ENCODE measurements at regions not wholly inside any gene's neighbourhood (a gene's known extent, or its start where the extent isn't known, plus 50 kb on each side); places are given as distances from the start of the nearest gene placed in this dataset.

DNA sequence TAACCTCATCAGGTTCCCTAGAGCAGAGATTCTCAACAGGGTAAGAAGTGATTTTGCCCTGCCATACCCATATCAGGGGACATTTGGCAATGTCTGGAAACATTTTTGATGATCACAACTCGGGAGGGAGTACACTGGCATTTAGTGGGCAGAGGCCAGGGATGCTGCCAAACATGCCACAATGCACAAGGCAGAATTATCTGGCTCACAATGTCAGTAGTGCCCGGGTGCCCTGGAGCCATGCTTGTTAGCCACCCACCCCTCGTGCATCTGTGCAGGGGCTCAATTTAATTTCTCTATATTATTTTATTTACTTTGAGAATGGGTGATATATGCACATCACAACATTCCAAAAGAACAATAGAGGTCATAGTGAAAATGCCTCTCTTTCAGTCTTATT is 82.0 kb upstream of the DHX15 start:
- no peaks in the 10 kb centered on the region for H3K36me3 ChIP-seq (ENCODE audit: control insufficient read depth, insufficient read depth, low read length)
- DNase-seq (ENCODE audit: low read depth in 4 of 6, low spot score in 6 of 6) = no peak
- peaks cover 4% of the 10 kb centered on the region for H3K4me1 ChIP-seq (ENCODE audit: control insufficient read depth, insufficient read depth, low read length)
- WGBS (ENCODE audit: insufficient coverage) = 64% methylated on average over 1 of the region's 3 CpGs
- H3K9me3 ChIP-seq (ENCODE audit: control insufficient read depth, insufficient read depth, low read length) = no peaks in the 10 kb centered on the region
- H3K4me3 ChIP-seq (ENCODE audit: low read depth, low read length) = no peak overlapping the region
- no peaks in the 10 kb centered on the region for H3K27me3 ChIP-seq (ENCODE audit: control insufficient read depth, insufficient read depth, low read length)
- no peak overlapping the region for H3K27ac ChIP-seq (ENCODE audit: low read depth, low read length)

GRCh38 chr4:24666816-24667477 is 82.6 kb upstream of the DHX15 start:
- H3K9me3 ChIP-seq (ENCODE audit: control insufficient read depth, insufficient read depth, low read length) = no peaks in the 10 kb centered on the region
- no peak overlapping the region for H3K4me3 ChIP-seq (ENCODE audit: low read depth, low read length)
- no peaks in the 10 kb centered on the region for H3K36me3 ChIP-seq (ENCODE audit: control insufficient read depth, insufficient read depth, low read length)
- H3K27ac ChIP-seq (ENCODE audit: low read depth, low read length) = no peak overlapping the region
- no peak for DNase-seq (ENCODE audit: low read depth in 4 of 6, low spot score in 6 of 6)
- no CpG with 5 or more reads among the region's 5 CpGs for WGBS (ENCODE audit: insufficient coverage)
- H3K27me3 ChIP-seq (ENCODE audit: control insufficient read depth, insufficient read depth, low read length) = no peaks in the 10 kb centered on the region
- H3K4me1 ChIP-seq (ENCODE audit: control insufficient read depth, insufficient read depth, low read length) = peaks cover 4% of the 10 kb centered on the region

- H3K4me3 ChIP-seq (ENCODE audit: low read depth, low read length) = no peak overlapping the region
- no peaks in the 10 kb centered on the region for H3K36me3 ChIP-seq (ENCODE audit: control insufficient read depth, insufficient read depth, low read length)
- peaks cover 4% of the 10 kb centered on the region for H3K4me1 ChIP-seq (ENCODE audit: control insufficient read depth, insufficient read depth, low read length)
- no peaks in the 10 kb centered on the region for H3K27me3 ChIP-seq (ENCODE audit: control insufficient read depth, insufficient read depth, low read length)
- H3K9me3 ChIP-seq (ENCODE audit: control insufficient read depth, insufficient read depth, low read length) = no peaks in the 10 kb centered on the region
- WGBS (ENCODE audit: insufficient coverage) = 98% methylated on average over 5 of the region's 10 CpGs
- H3K27ac ChIP-seq (ENCODE audit: low read depth, low read length) = no peak overlapping the region
- DNase-seq (ENCODE audit: low read depth in 4 of 6, low spot score in 6 of 6) = peak in 2 of 6 donors; percentile 48 to 76
These were observed 84.6 kb upstream of the DHX15 start for GRCh38 chr4:24668956-24669355.

DNA sequence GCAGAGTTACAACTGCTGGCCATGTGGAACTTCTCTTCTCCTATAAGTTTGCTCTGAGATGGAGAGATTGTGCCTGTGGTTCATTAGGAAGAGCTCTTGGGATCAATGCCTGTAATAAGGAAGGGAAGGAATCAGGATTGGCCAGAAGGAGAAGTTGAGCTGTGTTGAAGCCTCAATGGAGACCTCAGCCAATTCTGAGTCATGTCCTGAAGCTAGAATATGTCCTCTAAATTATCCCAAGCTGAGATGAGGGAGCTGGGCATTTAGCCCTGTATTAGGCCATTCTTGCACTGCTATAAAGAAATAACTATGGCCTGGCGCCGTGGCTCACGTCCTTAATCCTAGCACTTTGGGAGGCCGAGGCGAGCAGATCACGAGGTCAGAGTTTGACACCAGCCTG is 85.4 kb upstream of the DHX15 start:
- no peak for DNase-seq (ENCODE audit: low read depth in 4 of 6, low spot score in 6 of 6)
- H3K4me3 ChIP-seq (ENCODE audit: low read depth, low read length) = no peak overlapping the region
- peaks cover 4% of the 10 kb centered on the region for H3K4me1 ChIP-seq (ENCODE audit: control insufficient read depth, insufficient read depth, low read length)
- H3K27ac ChIP-seq (ENCODE audit: low read depth, low read length) = no peak overlapping the region
- no peaks in the 10 kb centered on the region for H3K27me3 ChIP-seq (ENCODE audit: control insufficient read depth, insufficient read depth, low read length)
- H3K36me3 ChIP-seq (ENCODE audit: control insufficient read depth, insufficient read depth, low read length) = no peaks in the 10 kb centered on the region
- 100% methylated on average over 6 of the region's 6 CpGs for WGBS (ENCODE audit: insufficient coverage)
- no peaks in the 10 kb centered on the region for H3K9me3 ChIP-seq (ENCODE audit: control insufficient read depth, insufficient read depth, low read length)

DNA sequence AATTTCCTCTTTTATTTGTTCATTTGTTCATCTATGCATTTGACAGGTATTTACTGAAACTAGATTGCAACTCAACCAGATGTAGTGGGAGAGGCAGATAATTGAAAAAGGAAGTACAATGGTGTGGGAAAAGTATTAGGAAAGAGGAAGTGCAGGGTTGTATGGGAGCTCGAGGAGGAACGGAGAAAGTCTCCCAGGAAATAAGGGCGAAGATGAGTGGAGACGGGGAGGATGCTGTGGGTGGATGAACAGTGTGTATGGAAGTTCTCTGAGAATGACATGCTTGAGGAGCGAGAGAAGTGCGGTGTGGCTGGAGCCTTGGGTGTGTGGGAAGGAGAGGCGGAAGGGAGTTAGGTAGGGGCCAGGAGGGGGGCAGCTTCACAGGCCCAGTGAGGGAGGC is 87.5 kb upstream of the DHX15 start:
- DNase-seq (ENCODE audit: low read depth in 4 of 6, low spot score in 6 of 6) = no peak
- Histone ChIP-seq H3K27me3 (ENCODE audit: control insufficient read depth, insufficient read depth, low read length) (no peaks in the 10 kb centered on the region), H3K27ac (ENCODE audit: low read depth, low read length) (no peak overlapping the region), H3K4me3 (ENCODE audit: low read depth, low read length) (no peak overlapping the region), H3K9me3 (ENCODE audit: control insufficient read depth, insufficient read depth, low read length) (no peaks in the 10 kb centered on the region), H3K4me1 (ENCODE audit: control insufficient read depth, insufficient read depth, low read length) (no peaks in the 10 kb centered on the region), H3K36me3 (ENCODE audit: control insufficient read depth, insufficient read depth, low read length) (no peaks in the 10 kb centered on the region)
- WGBS (ENCODE audit: insufficient coverage) = 96% methylated on average over 7 of the region's 7 CpGs

DNA sequence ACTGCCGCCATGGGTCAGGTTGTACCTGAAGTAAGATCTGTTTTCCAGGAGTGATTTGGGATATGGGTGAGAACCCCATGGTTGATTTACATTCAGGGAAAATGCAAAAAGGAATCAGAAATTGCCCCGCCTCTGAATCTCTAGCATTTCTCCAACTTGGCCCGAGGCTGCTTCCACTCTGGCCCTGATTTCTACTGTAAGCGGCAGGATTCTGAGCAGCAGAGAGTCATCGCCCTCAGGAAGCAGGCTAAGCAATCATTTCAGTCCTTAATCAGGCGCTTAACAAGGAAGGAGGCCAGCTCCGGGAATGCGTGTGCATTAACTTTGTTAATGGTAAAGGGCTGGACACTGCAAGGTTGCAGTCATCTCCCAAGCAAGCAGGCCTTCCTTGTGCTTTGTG is 88.5 kb upstream of the DHX15 start:
- H3K4me3 ChIP-seq (ENCODE audit: low read depth, low read length) = no peak overlapping the region
- no peak for DNase-seq (ENCODE audit: low read depth in 4 of 6, low spot score in 6 of 6)
- no peak overlapping the region for H3K27ac ChIP-seq (ENCODE audit: low read depth, low read length)
- H3K4me1 ChIP-seq (ENCODE audit: control insufficient read depth, insufficient read depth, low read length) = no peaks in the 10 kb centered on the region
- no peaks in the 10 kb centered on the region for H3K9me3 ChIP-seq (ENCODE audit: control insufficient read depth, insufficient read depth, low read length)
- 93% methylated on average over 8 of the region's 8 CpGs for WGBS (ENCODE audit: insufficient coverage)
- no peaks in the 10 kb centered on the region for H3K27me3 ChIP-seq (ENCODE audit: control insufficient read depth, insufficient read depth, low read length)
- no peaks in the 10 kb centered on the region for H3K36me3 ChIP-seq (ENCODE audit: control insufficient read depth, insufficient read depth, low read length)

DNA sequence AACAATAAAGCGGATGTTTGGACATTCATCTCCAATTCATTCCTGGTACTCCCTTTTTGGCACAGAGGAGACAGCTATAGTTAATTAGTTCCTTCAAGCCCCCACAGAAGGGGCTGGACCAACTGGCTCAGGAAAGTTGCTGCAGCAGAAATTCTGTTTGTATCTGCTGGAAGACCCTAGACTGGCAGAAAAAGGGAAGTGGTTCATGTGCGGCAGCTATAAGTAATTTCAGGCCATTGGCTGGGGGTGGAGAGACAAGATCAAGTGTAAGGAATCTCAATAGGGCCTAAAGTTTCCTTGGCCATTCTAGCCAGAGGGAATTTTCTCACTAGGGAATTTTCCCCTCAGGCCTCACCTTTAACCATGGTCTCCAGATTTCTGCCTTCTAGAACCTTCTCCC is 89.9 kb upstream of the DHX15 start:
- H3K27ac ChIP-seq (ENCODE audit: low read depth, low read length) = no peak overlapping the region
- H3K27me3 ChIP-seq (ENCODE audit: control insufficient read depth, insufficient read depth, low read length) = no peaks in the 10 kb centered on the region
- no peaks in the 10 kb centered on the region for H3K36me3 ChIP-seq (ENCODE audit: control insufficient read depth, insufficient read depth, low read length)
- no peak for DNase-seq (ENCODE audit: low read depth in 4 of 6, low spot score in 6 of 6)
- WGBS (ENCODE audit: insufficient coverage) = 80% methylated on average over 1 of the region's 2 CpGs
- no peaks in the 10 kb centered on the region for H3K9me3 ChIP-seq (ENCODE audit: control insufficient read depth, insufficient read depth, low read length)
- H3K4me1 ChIP-seq (ENCODE audit: control insufficient read depth, insufficient read depth, low read length) = no peaks in the 10 kb centered on the region
- no peak overlapping the region for H3K4me3 ChIP-seq (ENCODE audit: low read depth, low read length)

GRCh38 chr4:24675721-24676389 is 91.5 kb upstream of the DHX15 start:
- no peak overlapping the region for H3K27ac ChIP-seq (ENCODE audit: low read depth, low read length)
- no peaks in the 10 kb centered on the region for H3K4me1 ChIP-seq (ENCODE audit: control insufficient read depth, insufficient read depth, low read length)
- H3K4me3 ChIP-seq (ENCODE audit: low read depth, low read length) = no peak overlapping the region
- H3K9me3 ChIP-seq (ENCODE audit: control insufficient read depth, insufficient read depth, low read length) = no peaks in the 10 kb centered on the region
- no peaks in the 10 kb centered on the region for H3K36me3 ChIP-seq (ENCODE audit: control insufficient read depth, insufficient read depth, low read length)
- 83% methylated on average over 1 of the region's 2 CpGs for WGBS (ENCODE audit: insufficient coverage)
- H3K27me3 ChIP-seq (ENCODE audit: control insufficient read depth, insufficient read depth, low read length) = no peaks in the 10 kb centered on the region
- DNase-seq (ENCODE audit: low read depth in 4 of 6, low spot score in 6 of 6) = no peak

DNA sequence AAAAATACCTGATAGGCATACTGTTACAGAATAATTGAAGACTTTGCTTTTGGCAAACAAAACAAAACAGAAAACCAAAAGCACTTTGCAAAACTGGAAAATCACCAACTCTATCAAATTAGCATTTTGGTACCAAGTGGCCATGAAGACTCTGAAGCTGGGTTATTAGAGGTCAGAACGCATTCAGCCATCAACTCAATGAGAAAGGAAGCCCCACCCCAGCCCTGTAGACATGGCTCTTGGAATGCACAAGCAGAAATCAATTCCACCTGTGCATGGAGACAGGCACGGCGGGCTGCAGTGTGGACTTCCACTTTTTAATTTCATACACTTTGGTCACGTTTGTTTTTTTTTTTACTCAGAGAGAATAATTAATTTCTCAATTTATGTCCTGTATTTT is 93.6 kb upstream of the DHX15 start:
- no peaks in the 10 kb centered on the region for H3K27me3 ChIP-seq (ENCODE audit: control insufficient read depth, insufficient read depth, low read length)
- 17% methylated on average over 1 of the region's 4 CpGs for WGBS (ENCODE audit: insufficient coverage)
- H3K27ac ChIP-seq (ENCODE audit: low read depth, low read length) = no peak overlapping the region
- no peaks in the 10 kb centered on the region for H3K9me3 ChIP-seq (ENCODE audit: control insufficient read depth, insufficient read depth, low read length)
- no peak overlapping the region for H3K4me3 ChIP-seq (ENCODE audit: low read depth, low read length)
- DNase-seq (ENCODE audit: low read depth in 4 of 6, low spot score in 6 of 6) = no peak
- no peaks in the 10 kb centered on the region for H3K4me1 ChIP-seq (ENCODE audit: control insufficient read depth, insufficient read depth, low read length)
- H3K36me3 ChIP-seq (ENCODE audit: control insufficient read depth, insufficient read depth, low read length) = no peaks in the 10 kb centered on the region

GRCh38 chr4:24680746-24681448 is 96.5 kb upstream of the DHX15 start:
- no peak for DNase-seq (ENCODE audit: low read depth in 4 of 6, low spot score in 6 of 6)
- no peaks in the 10 kb centered on the region for H3K27me3 ChIP-seq (ENCODE audit: control insufficient read depth, insufficient read depth, low read length)
- no peak overlapping the region for H3K27ac ChIP-seq (ENCODE audit: low read depth, low read length)
- H3K36me3 ChIP-seq (ENCODE audit: control insufficient read depth, insufficient read depth, low read length) = no peaks in the 10 kb centered on the region
- no peak overlapping the region for H3K4me3 ChIP-seq (ENCODE audit: low read depth, low read length)
- no peaks in the 10 kb centered on the region for H3K9me3 ChIP-seq (ENCODE audit: control insufficient read depth, insufficient read depth, low read length)
- H3K4me1 ChIP-seq (ENCODE audit: control insufficient read depth, insufficient read depth, low read length) = no peaks in the 10 kb centered on the region
- 89% methylated on average over 6 of the region's 9 CpGs for WGBS (ENCODE audit: insufficient coverage)

Measured in spinal cord (tissue), 9 donors.